ENCODE measurements at regions not wholly inside any gene's neighbourhood (a gene's known extent, or its start where the extent isn't known, plus 50 kb on each side); places are given as distances from the start of the nearest gene placed in this dataset.
A peak's percentile ranks its signal among the peaks of the same experiment; 100 is the strongest.

GRCh38 chr1:66435541-66435940, 98.4 kb upstream of the SGIP1 start:
- DNase-seq (no peak), ATAC-seq (no peak)
- no peak overlapping the region for H3K4me3 Mint-ChIP-seq
- ChIA-PET POLR2A (interaction anchor here (0.9 to 2.8 kb wide), 8 partner anchors 10 to 91 kb away, joined by 3 to 11 read pairs (median 5); no protein-coding TSS in a partner anchor), CTCF (interaction anchor here (0.7 to 4.5 kb wide), 43 partner anchors 8 to 476 kb away, joined by 3 to 72 read pairs (median 6); no protein-coding TSS in a partner anchor)
- H3K4me1 Mint-ChIP-seq (ENCODE audit: low read depth), result peaks cover 41% of the 10 kb centered on the region
- intact Hi-C loops (cut with micrococcal nuclease), result loop anchor here (5.0 kb wide), 3 partner anchors 33 to 158 kb away; no protein-coding TSS in a partner anchor
- no peak for TF ChIP-seq CTCF (IDR thresholded peaks at IDR 0.05)
- H3K27ac Mint-ChIP-seq, result no peak overlapping the region
- peaks cover 19% of the 10 kb centered on the region for H3K9me3 Mint-ChIP-seq
- no peaks in the 10 kb centered on the region for H3K27me3 Mint-ChIP-seq
- H3K36me3 Mint-ChIP-seq (ENCODE audit: low read depth), result peaks cover 4% of the 10 kb centered on the region

- Mint-ChIP-seq H3K27me3 (no peaks in the 10 kb centered on the region), H3K27ac (peak overlapping the region; percentile 52), H3K4me3 (no peak overlapping the region), H3K36me3 (ENCODE audit: low read depth) (no peaks in the 10 kb centered on the region), H3K9me3 (peaks cover 10% of the 10 kb centered on the region), H3K4me1 (ENCODE audit: low read depth) (peaks cover 41% of the 10 kb centered on the region)
- CTCF ChIA-PET, result interaction anchor here (0.6 to 4.5 kb wide), 53 partner anchors 9 to 477 kb away, joined by 3 to 72 read pairs (median 5); no protein-coding TSS in a partner anchor
- POLR2A ChIA-PET, result interaction anchor here (0.6 to 2.8 kb wide), 15 partner anchors 9 to 190 kb away, joined by 3 to 11 read pairs (median 3); no protein-coding TSS in a partner anchor
- intact Hi-C loops (cut with micrococcal nuclease), result loop anchor here (1.0 to 5.0 kb wide), 4 partner anchors 34 to 159 kb away; no protein-coding TSS in a partner anchor
- peak; percentile 87 for DNase-seq
- ATAC-seq, result peak; percentile 95
- peak; percentile 81 for TF ChIP-seq CTCF (IDR thresholded peaks at IDR 0.05)
These were observed 97.4 kb upstream of the SGIP1 start for GRCh38 chr1:66436378-66437135.

GRCh38 chr1:66437136-66437401, 96.9 kb upstream of the SGIP1 start:
- no peak for TF ChIP-seq CTCF (IDR thresholded peaks at IDR 0.05)
- H3K36me3 Mint-ChIP-seq (ENCODE audit: low read depth), result no peaks in the 10 kb centered on the region
- intact Hi-C loops (cut with micrococcal nuclease), result loop anchor here (5.0 kb wide), 3 partner anchors 35 to 160 kb away; no protein-coding TSS in a partner anchor
- peaks cover 41% of the 10 kb centered on the region for H3K4me1 Mint-ChIP-seq (ENCODE audit: low read depth)
- DNase-seq, result no peak
- CTCF ChIA-PET, result interaction anchor here (0.6 to 4.5 kb wide), 38 partner anchors 9 to 195 kb away, joined by 3 to 72 read pairs (median 6); no protein-coding TSS in a partner anchor
- H3K27me3 Mint-ChIP-seq, result no peaks in the 10 kb centered on the region
- no peak for ATAC-seq
- POLR2A ChIA-PET, result interaction anchor here (0.6 to 2.8 kb wide), 11 partner anchors 8 to 190 kb away, joined by 3 to 11 read pairs (median 6); no protein-coding TSS in a partner anchor
- no peak overlapping the region for H3K4me3 Mint-ChIP-seq
- peaks cover 7% of the 10 kb centered on the region for H3K9me3 Mint-ChIP-seq
- peak overlapping the region; percentile 25 for H3K27ac Mint-ChIP-seq

GRCh38 chr1:66438062-66438461, 95.9 kb upstream of the SGIP1 start:
- no peak for DNase-seq
- no peak for TF ChIP-seq CTCF (IDR thresholded peaks at IDR 0.05)
- peaks cover 41% of the 10 kb centered on the region for H3K4me1 Mint-ChIP-seq (ENCODE audit: low read depth)
- intact Hi-C loops (cut with micrococcal nuclease), result loop anchor here (5.0 kb wide), 3 partner anchors 36 to 161 kb away; no protein-coding TSS in a partner anchor
- no peak overlapping the region for H3K27ac Mint-ChIP-seq
- POLR2A ChIA-PET, result interaction anchor here (1.0 to 2.8 kb wide), 2 partner anchors 8 to 91 kb away, joined by 4 to 11 read pairs; no protein-coding TSS in a partner anchor
- no peaks in the 10 kb centered on the region for H3K36me3 Mint-ChIP-seq (ENCODE audit: low read depth)
- CTCF ChIA-PET, result interaction anchor here (0.9 to 4.5 kb wide), 16 partner anchors 8 to 196 kb away, joined by 4 to 72 read pairs (median 20); no protein-coding TSS in a partner anchor
- no peak for ATAC-seq
- no peaks in the 10 kb centered on the region for H3K27me3 Mint-ChIP-seq
- no peaks in the 10 kb centered on the region for H3K9me3 Mint-ChIP-seq
- H3K4me3 Mint-ChIP-seq, result no peak overlapping the region
